Keratinocyte (primary cell): ENCODE measurements at regions not wholly inside any gene's neighbourhood (a gene's known extent, or its start where the extent isn't known, plus 50 kb on each side); places are given as distances from the start of the nearest gene placed in this dataset.

Experiments used
- DNase-seq: peaks from one replicate; pipeline ENCODE4 v3.0.0-alpha.2; 2011; ENCODE audit warnings: low read depth, missing footprints, low spot score
- FAIRE-seq: peaks from 2 replicates; lab custom pipeline; 2011; peaks lifted over from hg19 to GRCh38; lab: Jason Lieb, UNC
- H2AFZ ChIP-seq: 2 replicates; pipeline ENCODE4 v1.6.0; 2012; ENCODE audit warnings: low read length, control low read depth, inconsistent platforms; ENCODE audit not compliant: control insufficient read depth
- H3K27ac ChIP-seq: 2 replicates; pipeline ENCODE4 v1.5.1; 2011; ENCODE audit warnings: low read length; ENCODE audit not compliant: control insufficient read depth, insufficient read depth
- H3K27me3 ChIP-seq: 3 replicates; pipeline ENCODE4 v1.6.0; 2011; ENCODE audit warnings: low read length; ENCODE audit not compliant: control insufficient read depth, insufficient read depth; ENCODE audit errors: extremely low read depth
- H3K36me3 ChIP-seq, 2 experiments: 2 replicates in 1 of 2; 3 replicates in 1 of 2; pipeline ENCODE4 v1.5.1; 2011; ENCODE audit warnings: low read length in 2 of 2, mild to moderate bottlenecking in 1 of 2; ENCODE audit not compliant: control insufficient read depth in 2 of 2, insufficient read depth in 2 of 2; ENCODE audit errors: extremely low read depth in 1 of 2
- H3K4me1 ChIP-seq: 3 replicates; pipeline ENCODE4 v1.5.1; 2011; ENCODE audit warnings: low read length; ENCODE audit not compliant: control insufficient read depth, insufficient read depth; ENCODE audit errors: extremely low read depth
- H3K4me2 ChIP-seq: 3 replicates; pipeline ENCODE4 v1.6.0; 2011; ENCODE audit warnings: low read depth, low read length; ENCODE audit not compliant: control insufficient read depth, insufficient read depth; ENCODE audit errors: extremely low read depth
- H3K4me3 ChIP-seq, 3 experiments: fragments of 200-600 bp in 1 of 3; sonication (generic) in 1 of 3; 2 replicates in 2 of 3; 3 replicates in 1 of 3; pipeline ENCODE4 v1.5.1; 2011 to 2016; ENCODE audit warnings: low read length in 3 of 3, mild to moderate bottlenecking in 3 of 3, control low read depth in 2 of 3, inconsistent platforms in 1 of 3, low read depth in 1 of 3, mixed read lengths in 1 of 3, mixed run types in 1 of 3, moderate library complexity in 1 of 3; ENCODE audit not compliant: control insufficient read depth in 2 of 3, insufficient read depth in 2 of 3; ENCODE audit errors: extremely low read depth in 1 of 3
- H3K79me2 ChIP-seq: 2 replicates; pipeline ENCODE4 v1.6.0; 2012; ENCODE audit warnings: low read length; ENCODE audit not compliant: control insufficient read depth, insufficient read depth
- H3K9ac ChIP-seq: 3 replicates; pipeline ENCODE4 v1.6.0; 2011; ENCODE audit warnings: low read length; ENCODE audit not compliant: control insufficient read depth, insufficient read depth; ENCODE audit errors: extremely low read depth
- H3K9me1 ChIP-seq: 3 replicates; pipeline ENCODE4 v1.6.0; 2011; ENCODE audit warnings: low read length; ENCODE audit not compliant: control insufficient read depth, insufficient read depth; ENCODE audit errors: extremely low read depth
- H3K9me3 ChIP-seq: 2 replicates; pipeline ENCODE4 v1.5.1; 2012; ENCODE audit warnings: low read depth, low read length; ENCODE audit not compliant: control insufficient read depth
- H4K20me1 ChIP-seq: 3 replicates; pipeline ENCODE4 v1.6.0; 2011; ENCODE audit warnings: low read length; ENCODE audit not compliant: control insufficient read depth, insufficient read depth; ENCODE audit errors: extremely low read depth
- EZH2 ChIP-seq: IDR thresholded peaks from one replicate; pipeline ENCODE4 v1.6.1; 2012; ENCODE audit warnings: inconsistent platforms, mild to moderate bottlenecking, low read length, moderate library complexity
- dilution Hi-C: fragments of 300-500 bp; cut with MboI; formaldehyde crosslinking; loops from one replicate; pipeline ENCODE4 v1.7.0; 2020; ENCODE audit warnings: low sequenced_read_pairs; ENCODE audit not compliant: extremely low pct_ligation_motif_present
- TF ChIP-seq, protein P1 (sequence below), 3 experiments: IDR thresholded peaks in 1 of 3; conservative IDR thresholded peaks in 1 of 3; optimal IDR thresholded peaks in 1 of 3; 2 replicates in 2 of 3; 3 replicates in 1 of 3; pipeline versions ENCODE3 to v1.5.1; 2011; ENCODE audit warnings: low read length in 3 of 3, mild to moderate bottlenecking in 3 of 3, moderate library complexity in 2 of 3, control low read depth in 1 of 3, inconsistent platforms in 1 of 3; ENCODE audit not compliant: insufficient read depth in 2 of 3; ENCODE audit errors: extremely low read depth in 1 of 3

DNA sequence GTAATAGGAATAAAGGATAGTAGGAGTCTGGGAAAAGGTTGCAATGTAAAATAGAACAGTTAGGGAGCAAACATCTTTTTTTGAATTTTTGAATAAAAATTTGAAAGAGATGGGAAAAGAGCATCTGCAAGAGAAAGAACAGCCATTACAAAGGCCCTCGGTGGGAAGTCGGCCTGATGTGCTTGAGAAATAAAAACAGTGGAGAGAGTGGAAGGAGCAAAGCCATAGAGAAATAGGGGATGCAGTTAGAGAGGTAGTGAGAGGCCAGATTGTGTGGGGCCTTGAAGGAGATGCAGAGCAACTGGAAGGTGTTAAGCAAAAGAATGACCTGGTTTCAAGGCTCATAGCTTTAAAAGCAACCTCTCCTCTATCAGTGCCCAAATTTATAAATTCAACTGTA lies 409.8 kb downstream of the RERGL start:
- no peaks in the 10 kb centered on the region for H3K9me1 ChIP-seq
- no peak overlapping the region for H3K27ac ChIP-seq
- H4K20me1 ChIP-seq: no peaks in the 10 kb centered on the region
- DNase-seq (no peak), FAIRE-seq (no peak)
- no peaks in the 10 kb centered on the region for H3K36me3 ChIP-seq
- no peaks in the 10 kb centered on the region for H3K9me3 ChIP-seq
- H3K4me2 ChIP-seq: no peak overlapping the region
- TF ChIP-seq EZH2: no peak
- TF ChIP-seq, protein P1, sequence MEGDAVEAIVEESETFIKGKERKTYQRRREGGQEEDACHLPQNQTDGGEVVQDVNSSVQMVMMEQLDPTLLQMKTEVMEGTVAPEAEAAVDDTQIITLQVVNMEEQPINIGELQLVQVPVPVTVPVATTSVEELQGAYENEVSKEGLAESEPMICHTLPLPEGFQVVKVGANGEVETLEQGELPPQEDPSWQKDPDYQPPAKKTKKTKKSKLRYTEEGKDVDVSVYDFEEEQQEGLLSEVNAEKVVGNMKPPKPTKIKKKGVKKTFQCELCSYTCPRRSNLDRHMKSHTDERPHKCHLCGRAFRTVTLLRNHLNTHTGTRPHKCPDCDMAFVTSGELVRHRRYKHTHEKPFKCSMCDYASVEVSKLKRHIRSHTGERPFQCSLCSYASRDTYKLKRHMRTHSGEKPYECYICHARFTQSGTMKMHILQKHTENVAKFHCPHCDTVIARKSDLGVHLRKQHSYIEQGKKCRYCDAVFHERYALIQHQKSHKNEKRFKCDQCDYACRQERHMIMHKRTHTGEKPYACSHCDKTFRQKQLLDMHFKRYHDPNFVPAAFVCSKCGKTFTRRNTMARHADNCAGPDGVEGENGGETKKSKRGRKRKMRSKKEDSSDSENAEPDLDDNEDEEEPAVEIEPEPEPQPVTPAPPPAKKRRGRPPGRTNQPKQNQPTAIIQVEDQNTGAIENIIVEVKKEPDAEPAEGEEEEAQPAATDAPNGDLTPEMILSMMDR (optimal IDR thresholded peaks at IDR 0.05 in 1 of 3, IDR thresholded peaks at IDR 0.05 in 1 of 3, conservative IDR thresholded peaks at IDR 0.05 in 1 of 3; ENCODE audit: extremely low read depth in 1 of 3, insufficient read depth in 2 of 3, low read length in 3 of 3): no peak
- H3K27me3 ChIP-seq: no peaks in the 10 kb centered on the region
- H3K4me3 ChIP-seq: no peak overlapping the region
- no peaks in the 10 kb centered on the region for H3K4me1 ChIP-seq
- H3K79me2 ChIP-seq: no peaks in the 10 kb centered on the region
- dilution Hi-C loops: no loop called here
- no peak overlapping the region for H3K9ac ChIP-seq
- no peak overlapping the region for H2AFZ ChIP-seq

GRCh38 chr12:17666641-17667324 lies 423.2 kb downstream of the RERGL start:
- no peak overlapping the region for H3K9ac ChIP-seq
- peaks cover 4% of the 10 kb centered on the region for H3K9me3 ChIP-seq
- H3K27me3 ChIP-seq: no peaks in the 10 kb centered on the region
- H2AFZ ChIP-seq: no peak overlapping the region
- H3K4me2 ChIP-seq: no peak overlapping the region
- no peaks in the 10 kb centered on the region for H3K9me1 ChIP-seq
- DNase-seq: no peak
- no peaks in the 10 kb centered on the region for H3K36me3 ChIP-seq
- no peaks in the 10 kb centered on the region for H4K20me1 ChIP-seq
- dilution Hi-C loops: no loop called here
- TF ChIP-seq, protein P1 (optimal IDR thresholded peaks at IDR 0.05 in 1 of 3, IDR thresholded peaks at IDR 0.05 in 1 of 3, conservative IDR thresholded peaks at IDR 0.05 in 1 of 3; ENCODE audit: extremely low read depth in 1 of 3, insufficient read depth in 2 of 3, low read length in 3 of 3): no peak
- TF ChIP-seq EZH2: no peak
- H3K4me1 ChIP-seq: no peaks in the 10 kb centered on the region
- no peak overlapping the region for H3K4me3 ChIP-seq
- no peak overlapping the region for H3K27ac ChIP-seq
- no peak for FAIRE-seq
- H3K79me2 ChIP-seq: no peaks in the 10 kb centered on the region
